Myocyte (in vitro differentiated cells): ENCODE measurements at regions not wholly inside any gene's neighbourhood (a gene's known extent, or its start where the extent isn't known, plus 50 kb on each side); places are given as distances from the start of the nearest gene placed in this dataset.
"Not testable (repeated sequence)": the region's sequence is repeated elsewhere in the genome, so short reads cannot be mapped to it uniquely, and the experiment has no call there.

ENCODE experiments used
- DNase-seq: peaks from one replicate; pipeline ENCODE4 v3.0.0-alpha.2; 2012; ENCODE audit warnings: low read depth

DNA sequence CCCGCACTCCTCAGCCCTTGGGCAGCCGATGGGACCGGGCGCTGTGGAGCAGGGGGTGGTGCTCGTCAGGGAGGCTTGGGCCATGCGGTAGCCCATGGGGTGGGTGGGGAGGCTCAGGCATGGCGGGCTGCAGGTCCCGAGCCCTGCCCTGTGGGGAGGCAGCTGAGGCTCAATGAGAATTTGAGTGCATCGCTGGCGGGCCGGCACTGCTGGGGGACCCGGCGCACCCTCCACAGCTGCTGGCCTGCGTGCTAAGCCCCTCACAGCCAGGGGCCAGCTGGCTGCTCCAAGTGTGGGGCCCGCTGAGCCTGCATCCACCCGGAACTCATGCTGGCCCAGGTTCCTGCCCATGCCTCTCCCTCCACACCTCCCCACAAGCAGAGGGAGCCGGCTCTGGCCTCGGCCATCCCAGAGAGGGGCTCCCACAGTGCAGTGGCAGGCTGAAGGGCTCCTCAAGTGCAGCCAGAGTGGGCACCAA is 543.5 kb upstream of the FAM98A start:
- not testable (repeated sequence) for DNase-seq

DNA sequence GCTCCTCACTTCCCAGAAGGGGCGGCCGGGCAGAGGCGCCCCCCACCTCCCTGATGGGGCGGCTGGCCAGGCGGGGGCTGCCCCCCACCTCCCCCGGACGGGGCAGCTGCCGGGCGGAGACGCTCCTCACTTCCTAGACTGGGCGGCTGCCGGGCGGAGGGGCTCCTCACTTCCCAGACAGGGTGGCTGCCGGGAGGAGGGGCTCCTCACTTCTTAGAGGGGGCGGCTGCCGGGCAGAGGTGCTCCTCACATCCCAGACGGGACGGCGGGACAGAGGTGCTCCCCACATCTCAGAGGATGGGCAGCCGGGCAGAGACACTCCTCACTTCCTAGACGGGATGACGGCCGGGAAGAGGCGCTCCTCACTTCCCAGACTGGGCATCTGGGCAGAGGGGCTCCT is 534.0 kb upstream of the FAM98A start:
- not testable (repeated sequence) for DNase-seq

GRCh38 chr2:34126279-34126678 is 527.2 kb upstream of the FAM98A start:
- no peak for DNase-seq

- DNase-seq, result no peak
Measured at GRCh38 chr2:34123996-34124785, 525.1 kb upstream of the FAM98A start.

DNA sequence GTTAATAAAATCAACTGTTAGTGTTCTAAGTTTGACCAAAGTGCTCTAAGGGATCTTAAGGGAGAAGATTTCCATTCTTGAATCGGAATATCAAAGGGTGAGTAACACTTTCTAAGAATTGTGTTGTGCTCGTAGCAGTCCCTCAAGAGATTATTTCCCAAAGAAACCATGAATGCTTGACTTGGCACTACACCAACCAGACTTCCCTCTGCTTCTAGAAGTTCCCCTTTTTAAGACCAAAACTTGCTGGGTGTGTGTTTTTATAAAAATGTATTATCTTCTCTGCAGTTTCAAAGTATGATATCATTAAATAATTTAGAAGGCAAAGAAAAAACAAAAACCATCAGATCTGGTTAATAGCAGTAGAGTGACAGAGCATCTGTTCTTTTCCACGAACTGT is 522.0 kb upstream of the FAM98A start:
- no peak for DNase-seq

GRCh38 chr2:34115076-34115475 is 516.0 kb upstream of the FAM98A start:
- DNase-seq, result no peak

DNA sequence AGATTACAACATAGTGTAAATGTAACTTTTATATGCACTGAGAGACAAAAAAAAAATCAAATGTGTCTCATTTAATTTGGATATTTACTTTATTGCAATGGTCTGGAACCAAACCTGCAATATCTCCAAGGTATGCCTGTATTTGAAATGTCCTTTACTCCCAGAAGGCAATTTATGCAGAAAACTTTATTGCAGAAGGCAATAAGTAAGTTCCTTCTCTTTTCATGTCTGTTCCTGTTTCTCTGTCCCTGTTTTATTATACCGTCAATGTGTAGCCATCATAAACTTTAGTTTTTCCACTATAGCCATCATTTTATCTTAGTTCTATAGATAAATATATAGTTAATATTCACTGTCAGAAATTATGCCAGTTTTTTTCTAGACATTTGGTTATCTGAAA is 513.1 kb upstream of the FAM98A start:
- no peak for DNase-seq

- no peak for DNase-seq
Measured at GRCh38 chr2:34110392-34110791, 511.3 kb upstream of the FAM98A start.

DNA sequence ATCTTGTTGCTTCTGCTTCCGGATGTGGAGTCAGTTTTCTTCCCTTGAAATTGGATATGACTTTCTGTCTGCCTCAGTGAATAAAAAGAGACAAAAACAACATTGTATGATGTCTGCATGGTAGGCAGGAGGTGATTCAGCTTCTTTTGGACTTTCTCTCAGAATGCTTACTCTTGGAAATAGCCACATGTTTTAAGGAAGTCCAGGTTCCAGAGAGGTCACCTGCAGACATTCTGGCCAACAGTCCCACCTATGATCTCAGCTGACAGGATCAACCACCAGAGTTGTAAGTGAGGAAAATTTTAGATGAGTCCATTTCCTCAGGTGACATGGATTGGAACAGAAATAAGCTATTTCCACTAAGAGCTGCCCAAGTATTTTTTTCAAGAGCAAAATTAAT is 508.7 kb upstream of the FAM98A start:
- no peak for DNase-seq

GRCh38 chr2:34105006-34105767 is 506.1 kb upstream of the FAM98A start:
- DNase-seq, result no peak

- DNase-seq, result no peak
Measured at GRCh38 chr2:34104601-34105000, 505.5 kb upstream of the FAM98A start.

DNA sequence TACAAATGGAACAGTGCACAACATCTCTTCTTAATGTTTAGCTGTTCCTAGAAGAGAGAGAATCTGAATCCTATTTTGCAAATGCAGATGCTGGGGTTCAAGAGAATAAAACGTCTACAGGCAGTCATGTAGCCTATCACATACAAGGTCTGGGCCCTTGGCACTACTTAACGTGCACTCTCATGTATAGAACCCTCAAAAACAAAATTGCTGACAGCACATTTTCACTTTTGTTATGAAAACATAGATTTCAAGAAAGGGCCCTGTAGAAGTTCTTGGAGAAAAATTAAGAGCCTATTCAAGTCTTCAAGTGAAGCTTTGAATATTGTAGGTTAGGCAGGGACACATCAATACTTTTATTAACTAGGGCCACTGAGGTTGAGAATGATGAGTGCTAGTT is 504.3 kb upstream of the FAM98A start:
- DNase-seq, result no peak

- DNase-seq, result no peak
Measured at GRCh38 chr2:34102339-34102738, 503.2 kb upstream of the FAM98A start.

- DNase-seq, result no peak
Measured at GRCh38 chr2:34099377-34099776, 500.3 kb upstream of the FAM98A start.

- DNase-seq, result no peak
Measured at GRCh38 chr2:34098256-34098655, 499.2 kb upstream of the FAM98A start.

DNA sequence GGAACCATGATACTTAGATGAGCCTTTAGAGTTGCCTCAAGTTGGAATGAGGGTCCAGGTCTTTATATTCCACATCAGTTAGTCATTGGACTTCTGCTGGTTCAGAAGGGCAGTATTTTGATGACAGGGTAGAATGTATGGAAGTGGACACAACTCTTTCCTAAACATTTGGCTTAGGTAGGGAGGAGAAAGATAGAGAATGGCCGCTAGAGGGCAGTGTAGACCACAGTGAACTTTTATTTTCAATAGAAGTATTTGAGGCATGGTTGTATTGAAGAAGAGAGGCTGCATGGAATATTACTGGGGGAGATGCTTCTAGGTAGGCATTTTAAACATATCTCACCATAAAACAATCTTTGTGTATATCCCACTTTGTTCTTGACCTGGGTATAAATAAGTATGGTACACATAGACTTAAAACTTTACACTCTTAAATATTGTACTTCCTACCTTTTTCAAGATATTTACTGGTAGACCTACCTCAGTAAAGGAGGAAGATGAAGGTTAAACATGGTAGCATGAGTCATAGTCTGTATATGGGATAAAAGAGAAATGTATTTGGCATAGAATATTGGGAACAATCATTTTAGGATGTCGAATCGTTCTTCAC is 497.6 kb upstream of the FAM98A start:
- DNase-seq, result peak; percentile 59

DNA sequence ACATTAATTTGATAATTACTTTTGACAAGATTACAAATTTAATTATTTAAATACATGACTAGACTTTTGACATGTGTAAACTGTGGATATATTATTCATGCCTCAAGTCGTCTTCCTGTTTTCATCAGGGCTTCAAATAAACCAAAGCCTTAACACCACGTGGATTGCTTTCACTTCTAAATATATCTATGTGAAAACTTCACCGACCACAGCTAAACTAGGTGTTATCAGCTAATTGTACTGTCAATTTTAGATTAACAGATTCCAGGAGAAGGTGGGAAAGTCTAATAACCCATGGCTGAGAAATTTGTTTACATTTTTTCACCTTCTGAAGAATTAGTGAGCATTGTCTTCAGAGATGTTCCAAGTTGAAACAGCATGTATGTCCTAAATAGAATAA is 494.7 kb upstream of the FAM98A start:
- no peak for DNase-seq

GRCh38 chr2:34070196-34070595 is 471.1 kb upstream of the FAM98A start:
- no peak for DNase-seq

DNA sequence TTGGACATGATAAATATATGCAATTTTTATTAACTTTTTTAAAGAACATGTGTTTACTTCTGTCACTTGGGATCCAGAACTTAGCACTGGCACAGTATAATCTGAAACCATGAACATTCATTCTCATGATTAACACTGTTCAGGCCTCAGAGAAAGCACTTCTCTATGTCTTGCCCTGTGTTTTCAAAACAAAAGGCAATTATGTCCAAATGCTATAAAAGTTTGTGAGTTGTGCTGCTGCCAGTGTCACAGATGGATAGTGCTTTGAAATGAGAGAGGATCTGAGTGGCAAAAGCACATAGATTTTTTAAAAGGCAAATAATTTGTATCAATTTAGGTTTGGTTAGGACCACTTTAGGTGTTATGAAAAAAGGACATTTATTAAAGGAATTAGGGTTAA is 470.5 kb upstream of the FAM98A start:
- DNase-seq, result no peak

DNA sequence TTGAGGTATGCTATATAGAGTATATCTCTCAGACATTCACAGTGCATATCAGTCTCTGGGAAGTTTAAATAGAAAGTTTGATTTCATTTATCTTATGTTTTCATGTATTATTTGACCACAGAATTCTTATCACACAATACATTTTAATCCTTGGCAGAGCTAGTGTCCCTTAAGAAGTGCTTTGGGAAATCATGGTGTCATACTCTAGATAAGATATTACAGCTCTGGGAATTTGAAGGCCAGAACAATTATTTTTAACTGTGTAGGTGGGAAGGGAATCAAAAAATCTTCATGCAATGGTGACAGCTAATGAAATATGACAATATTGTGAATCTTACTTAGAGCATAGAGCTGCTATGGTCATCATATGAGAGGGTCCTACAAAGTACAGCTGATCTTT is 451.3 kb upstream of the FAM98A start:
- no peak for DNase-seq

DNA sequence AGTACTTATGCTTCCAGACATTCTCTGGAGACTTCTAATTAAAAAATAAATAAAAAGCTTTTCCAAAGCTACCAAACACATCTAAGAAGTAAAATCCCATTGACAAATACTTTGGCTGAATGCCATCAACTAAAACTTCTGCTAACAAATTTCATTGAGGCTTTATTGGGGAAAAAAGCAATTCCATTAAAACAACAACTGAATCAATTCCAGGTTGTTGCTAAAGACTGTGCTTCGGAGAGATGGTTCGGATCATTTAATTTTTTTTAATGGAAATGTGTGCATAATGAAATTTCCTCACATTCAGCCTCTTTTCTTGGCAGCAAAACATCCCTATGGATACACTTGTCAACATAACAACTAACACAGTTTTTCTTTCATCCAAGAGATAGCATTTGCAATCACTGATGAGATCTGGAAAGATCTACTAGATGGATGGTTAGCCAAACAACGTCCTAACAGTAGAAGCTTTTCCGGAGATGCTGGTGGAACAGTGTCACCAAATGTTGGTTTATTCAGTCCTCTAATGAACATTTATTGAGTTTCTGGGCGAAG is 446.1 kb upstream of the FAM98A start:
- no peak for DNase-seq

DNA sequence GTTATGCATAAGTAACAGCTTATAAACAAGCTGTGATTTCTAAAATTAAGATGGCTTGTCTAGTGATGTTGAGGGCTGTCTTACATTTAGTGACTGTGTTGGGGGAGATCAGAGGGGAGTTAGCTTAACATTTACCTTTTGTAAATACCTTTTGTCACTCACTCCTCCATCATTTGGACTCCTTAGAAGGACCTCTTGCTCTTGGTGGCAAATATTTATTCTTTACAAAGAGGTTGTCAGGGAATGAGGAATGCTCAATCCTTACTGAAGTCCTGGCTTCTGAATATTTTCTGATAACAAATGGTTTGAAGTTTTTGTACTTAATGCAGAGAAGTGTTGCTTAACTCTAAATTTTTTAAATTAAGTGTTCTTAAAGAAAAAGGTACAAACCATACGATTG is 438.8 kb upstream of the FAM98A start:
- no peak for DNase-seq
